Calu3 (cell line): ENCODE measurements at regions not wholly inside any gene's neighbourhood (a gene's known extent, or its start where the extent isn't known, plus 50 kb on each side); places are given as distances from the start of the nearest gene placed in this dataset.

Experiments used
- BruUV-seq: library from RNA; stranded (reverse); fragments of 400-500 nt; replicated peaks from 2 replicates; lab custom pipeline; 2021; lab: Mats Ljungman, UMichigan
- CTCF ChIA-PET: fragments of 300-600 bp; sonication (Branson Sonifier 250); formaldehyde crosslinking; loops from one replicate; lab custom pipeline; 2022; ENCODE audit warnings: antibody characterized with exemption; lab: Charles Lee
- DNase-seq: peaks from one replicate; pipeline ENCODE4 v3.0.0; 2022
- H3K27ac Mint-ChIP-seq: one replicate; pipeline ENCODE4 v1.8.0; 2022; ENCODE audit warnings: mixed read lengths; ENCODE audit not compliant: unreplicated experiment
- H3K27me3 Mint-ChIP-seq: one replicate; pipeline ENCODE4 v1.8.0; 2022; ENCODE audit warnings: mixed read lengths; ENCODE audit not compliant: unreplicated experiment
- H3K36me3 Mint-ChIP-seq: one replicate; pipeline ENCODE4 v1.8.0; 2022; ENCODE audit warnings: mild to moderate bottlenecking, moderate library complexity, mixed read lengths; ENCODE audit not compliant: insufficient read depth, unreplicated experiment
- H3K4me1 Mint-ChIP-seq: one replicate; pipeline ENCODE4 v1.8.0; 2022; ENCODE audit warnings: mild to moderate bottlenecking, low read depth, mixed read lengths; ENCODE audit not compliant: unreplicated experiment
- H3K4me3 Mint-ChIP-seq: one replicate; pipeline ENCODE4 v1.8.0; 2022; ENCODE audit warnings: mild to moderate bottlenecking, low read depth, moderate library complexity, mixed read lengths; ENCODE audit not compliant: unreplicated experiment
- H3K9me3 Mint-ChIP-seq: one replicate; pipeline ENCODE4 v1.8.0; 2022; ENCODE audit warnings: low read depth, mixed read lengths; ENCODE audit not compliant: unreplicated experiment
- intact Hi-C: fragments of 100-400 bp; cut with micrococcal nuclease; formaldehyde crosslinking; loops from one replicate; pipeline ENCODE4 v1.10.0; 2022; ENCODE audit not compliant: unreplicated experiment
- TF ChIP-seq, protein P1 (sequence below): fragments of 200-600 bp; IDR thresholded peaks from one replicate; pipeline ENCODE4 v1.8.0; 2022; ENCODE audit warnings: antibody characterized with exemption; ENCODE audit not compliant: unreplicated experiment

DNA sequence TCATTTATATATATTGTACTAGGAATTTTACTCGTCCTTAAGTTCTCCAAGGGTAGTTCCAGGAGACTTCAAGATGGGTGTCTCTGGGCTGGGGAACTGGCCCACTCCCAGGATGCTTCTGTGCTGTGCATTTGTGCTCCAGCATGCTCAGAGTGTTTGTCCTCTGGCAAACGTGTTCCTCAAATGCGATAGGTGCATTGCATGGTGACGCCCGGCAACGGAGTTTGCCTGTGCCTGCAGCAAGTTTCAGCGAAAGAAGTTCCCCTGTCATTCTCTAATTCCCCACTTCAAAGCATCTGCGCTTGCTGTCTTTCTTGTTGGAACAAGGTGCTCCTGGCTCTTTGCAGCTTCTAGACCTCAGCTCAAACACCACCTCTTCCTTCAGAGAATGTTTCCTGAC, 465.1 kb downstream of the GALR1 start:
- Mint-ChIP-seq H3K4me3 (no peak overlapping the region), H3K36me3 (no peaks in the 10 kb centered on the region), H3K4me1 (no peaks in the 10 kb centered on the region), H3K27me3 (no peaks in the 10 kb centered on the region), H3K9me3 (peaks cover 11% of the 10 kb centered on the region), H3K27ac (no peak overlapping the region)
- no TSS peak for BruUV-seq
- TF ChIP-seq, protein P1, sequence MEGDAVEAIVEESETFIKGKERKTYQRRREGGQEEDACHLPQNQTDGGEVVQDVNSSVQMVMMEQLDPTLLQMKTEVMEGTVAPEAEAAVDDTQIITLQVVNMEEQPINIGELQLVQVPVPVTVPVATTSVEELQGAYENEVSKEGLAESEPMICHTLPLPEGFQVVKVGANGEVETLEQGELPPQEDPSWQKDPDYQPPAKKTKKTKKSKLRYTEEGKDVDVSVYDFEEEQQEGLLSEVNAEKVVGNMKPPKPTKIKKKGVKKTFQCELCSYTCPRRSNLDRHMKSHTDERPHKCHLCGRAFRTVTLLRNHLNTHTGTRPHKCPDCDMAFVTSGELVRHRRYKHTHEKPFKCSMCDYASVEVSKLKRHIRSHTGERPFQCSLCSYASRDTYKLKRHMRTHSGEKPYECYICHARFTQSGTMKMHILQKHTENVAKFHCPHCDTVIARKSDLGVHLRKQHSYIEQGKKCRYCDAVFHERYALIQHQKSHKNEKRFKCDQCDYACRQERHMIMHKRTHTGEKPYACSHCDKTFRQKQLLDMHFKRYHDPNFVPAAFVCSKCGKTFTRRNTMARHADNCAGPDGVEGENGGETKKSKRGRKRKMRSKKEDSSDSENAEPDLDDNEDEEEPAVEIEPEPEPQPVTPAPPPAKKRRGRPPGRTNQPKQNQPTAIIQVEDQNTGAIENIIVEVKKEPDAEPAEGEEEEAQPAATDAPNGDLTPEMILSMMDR = no peak
- DNase-seq = no peak
- CTCF ChIA-PET = no interaction called here
- intact Hi-C loops = no loop called here

DNA sequence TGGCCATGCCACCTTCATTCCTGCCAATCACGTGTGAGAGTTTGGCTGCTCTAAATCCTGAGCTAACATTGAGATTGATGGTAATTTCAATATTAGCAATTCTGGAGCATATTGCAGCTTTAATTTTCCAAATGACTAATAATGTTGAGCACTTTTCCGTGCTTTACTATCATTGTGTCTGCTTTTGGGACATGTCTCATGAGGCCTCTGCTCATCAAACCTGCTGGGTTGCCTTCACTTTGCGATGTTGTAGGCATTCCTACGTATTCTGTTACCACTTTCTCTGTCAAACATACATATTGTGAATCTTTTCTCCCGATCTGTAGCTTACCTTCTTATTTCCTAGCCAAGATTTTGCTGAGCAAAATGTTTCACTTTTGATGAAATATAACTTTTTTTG, 466.6 kb downstream of the GALR1 start:
- Mint-ChIP-seq H3K4me3 (no peak overlapping the region), H3K27ac (no peak overlapping the region), H3K4me1 (no peaks in the 10 kb centered on the region), H3K27me3 (no peaks in the 10 kb centered on the region), H3K36me3 (no peaks in the 10 kb centered on the region), H3K9me3 (peaks cover 8% of the 10 kb centered on the region)
- no peak for DNase-seq
- TF ChIP-seq, protein P1 = no peak
- BruUV-seq = no TSS peak
- intact Hi-C loops = no loop called here
- CTCF ChIA-PET = no interaction called here

DNA sequence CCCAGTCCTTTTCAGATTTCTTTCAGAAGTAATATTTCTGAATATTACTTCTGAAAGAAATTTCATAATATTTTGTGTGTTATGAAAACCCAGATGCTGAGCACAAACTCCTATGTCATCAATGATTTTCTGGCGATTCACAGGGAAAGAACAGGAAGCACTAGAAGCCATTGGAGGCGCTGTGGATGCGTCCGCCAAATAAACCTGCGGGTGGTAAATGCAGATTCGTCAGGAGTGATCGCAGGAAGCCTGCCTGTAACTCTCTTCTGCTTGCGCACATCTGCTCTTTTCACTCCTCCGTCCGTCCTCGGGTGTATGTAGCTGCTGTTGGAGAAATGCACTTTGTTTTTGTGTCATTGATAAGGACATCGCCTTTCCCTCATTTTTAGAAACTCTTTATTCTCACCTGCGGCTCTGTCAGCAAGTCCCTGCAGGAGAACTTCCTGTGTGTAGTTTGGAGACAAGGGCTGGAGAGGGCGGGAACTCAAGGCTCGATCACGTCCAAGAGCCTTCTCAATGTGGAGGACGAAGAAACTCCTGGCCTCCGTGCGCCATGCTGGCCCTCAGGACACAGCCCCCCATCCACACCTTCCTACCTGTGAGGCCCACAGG, 483.8 kb downstream of the GALR1 start:
- no peaks in the 10 kb centered on the region for H3K36me3 Mint-ChIP-seq
- DNase-seq = no peak
- no TSS peak for BruUV-seq
- H3K4me3 Mint-ChIP-seq = no peak overlapping the region
- no peaks in the 10 kb centered on the region for H3K4me1 Mint-ChIP-seq
- peaks cover 12% of the 10 kb centered on the region for H3K9me3 Mint-ChIP-seq
- H3K27ac Mint-ChIP-seq = no peak overlapping the region
- intact Hi-C loops = no loop called here
- no peaks in the 10 kb centered on the region for H3K27me3 Mint-ChIP-seq
- CTCF ChIA-PET = no interaction called here
- TF ChIP-seq, protein P1 = no peak

DNA sequence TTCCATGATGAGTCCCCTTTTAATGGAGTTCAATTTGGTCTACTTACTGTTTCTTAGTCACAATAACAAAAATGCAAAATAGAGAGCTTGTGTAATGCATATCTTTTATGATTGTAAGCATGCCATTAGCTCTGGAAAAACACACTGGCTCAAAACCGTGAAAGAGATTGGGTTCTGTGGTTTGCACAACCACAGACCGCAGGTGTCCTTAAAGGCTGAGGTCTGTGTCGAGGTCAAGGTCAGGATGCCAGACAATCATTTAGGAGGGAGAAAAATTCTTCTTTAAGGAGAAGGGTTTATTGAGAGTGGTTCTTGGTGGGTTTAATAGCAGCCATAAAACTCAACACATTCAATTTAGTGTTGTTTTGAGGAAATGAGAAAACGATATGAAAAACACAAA, 487.2 kb downstream of the GALR1 start:
- Mint-ChIP-seq H3K27me3 (no peaks in the 10 kb centered on the region), H3K36me3 (no peaks in the 10 kb centered on the region), H3K27ac (no peak overlapping the region), H3K4me3 (no peak overlapping the region), H3K9me3 (peaks cover 10% of the 10 kb centered on the region), H3K4me1 (no peaks in the 10 kb centered on the region)
- intact Hi-C loops = no loop called here
- CTCF ChIA-PET = no interaction called here
- no TSS peak for BruUV-seq
- TF ChIP-seq, protein P1 = no peak
- no peak for DNase-seq
